Esophagus squamous epithelium (tissue), 5 donors: ENCODE measurements at regions not wholly inside any gene's neighbourhood (a gene's known extent, or its start where the extent isn't known, plus 50 kb on each side); places are given as distances from the start of the nearest gene placed in this dataset.
"Not testable (repeated sequence)": the region's sequence is repeated elsewhere in the genome, so short reads cannot be mapped to it uniquely, and the experiment has no call there.

ENCODE experiments used
- DNase-seq: peaks from one replicate; lab custom pipeline; 2025; lab: John Stamatoyannopoulos, UW
- H3K27ac ChIP-seq, 4 donors: fragments of 200-600 bp; sonication (generic); one replicate each; pipeline ENCODE4 v1.5.1; 2016 to 2019; ENCODE audit warnings: mild to moderate bottlenecking in 1 of 4
- H3K27me3 ChIP-seq, 4 donors: fragments of 200-600 bp; sonication (generic); 1 replicate in 3 of 4; 2 replicates in 1 of 4; pipeline versions ENCODE4 v1.5.1 to v1.6.0; 2017 to 2021; ENCODE audit warnings: antibody characterized with exemption in 1 of 4
- H3K36me3 ChIP-seq, 3 donors: fragments of 200-600 bp; sonication (generic); one replicate each; pipeline ENCODE4 v1.5.1; 2016 to 2019
- H3K4me1 ChIP-seq, 3 donors: fragments of 200-600 bp; sonication (generic); one replicate each; pipeline ENCODE4 v1.5.1; 2017 to 2019
- H3K4me3 ChIP-seq, 4 donors: fragments of 200-600 bp; sonication (generic); 1 replicate in 3 of 4; 2 replicates in 1 of 4; pipeline ENCODE4 v1.5.1; 2016 to 2019; ENCODE audit warnings: mild to moderate bottlenecking in 2 of 4, moderate library complexity in 1 of 4
- H3K9me3 ChIP-seq, 3 donors: fragments of 200-600 bp; sonication (generic); one replicate each; pipeline ENCODE4 v1.5.1; 2016 to 2019
- POLR2A ChIP-seq, 4 donors: fragments of 450-650 bp; IDR thresholded peaks; one replicate each; pipeline ENCODE4 v1.6.1; 2017; ENCODE audit warnings: antibody characterized with exemption in 4 of 4, mild to moderate bottlenecking in 4 of 4, moderate library complexity in 3 of 4
- WGBS, 2 donors: methylation state at CpG; one replicate each; pipeline ENCODE4 v1.1.5; 2018; 5-methylcytosine and 5-hydroxymethylcytosine counted together
- intact Hi-C: fragments of 100-400 bp; cut with DNase I; formaldehyde crosslinking; loops from one replicate; pipeline ENCODE4 v1.15.0; 2022
- TF ChIP-seq, protein P1 (sequence below), 6 experiments: fragments of 450-650 bp in 4 of 6; fragments of 200-600 bp in 2 of 6; sonication (generic) in 2 of 6; IDR thresholded peaks; one replicate each; pipeline ENCODE4 v1.5.1; 2016 to 2019; ENCODE audit warnings: antibody characterized with exemption in 6 of 6, mild to moderate bottlenecking in 4 of 6, moderate library complexity in 4 of 6
- donor health status: DM: yes; HTN: yes; CAD: no.

DNA sequence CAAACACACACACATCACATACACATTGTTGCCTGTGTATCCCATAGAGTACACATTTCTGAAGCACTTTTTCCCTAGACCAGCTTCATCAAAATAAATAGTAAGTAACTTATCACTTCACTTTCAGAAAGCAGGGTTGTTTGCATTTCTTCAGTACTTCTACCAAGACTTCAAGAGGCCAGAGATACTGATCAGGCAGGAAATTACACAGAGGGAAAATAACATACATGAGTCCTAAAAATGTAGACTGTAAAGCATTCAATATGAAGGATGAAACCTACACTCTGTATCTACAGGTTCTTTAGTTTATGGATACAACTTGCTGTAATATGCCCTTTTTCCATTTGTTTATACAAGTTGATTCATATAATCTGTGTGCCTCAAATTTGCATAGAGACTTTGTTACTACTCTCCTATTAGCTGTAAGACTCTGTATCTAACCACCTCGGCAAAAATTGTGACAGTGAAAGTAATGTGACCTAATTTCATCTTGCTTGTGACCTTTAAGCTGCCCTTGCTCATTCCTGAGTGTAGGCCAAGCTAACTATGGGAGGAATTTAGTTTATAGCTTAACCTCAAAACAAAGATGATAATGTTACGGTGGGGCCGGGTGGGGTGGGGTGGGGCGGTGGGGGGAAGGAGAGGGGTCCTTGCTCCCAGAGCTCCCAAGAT is 228.9 kb upstream of the SPOPL start:
- peaks cover 0 to 5% (median 0%) of the 10 kb centered on the region in 3 donors for H3K4me1 ChIP-seq
- H3K4me3 ChIP-seq, result no peak overlapping the region
- H3K36me3 ChIP-seq, result no peaks in the 10 kb centered on the region
- no peaks in the 10 kb centered on the region for H3K9me3 ChIP-seq
- TF ChIP-seq, protein P1, sequence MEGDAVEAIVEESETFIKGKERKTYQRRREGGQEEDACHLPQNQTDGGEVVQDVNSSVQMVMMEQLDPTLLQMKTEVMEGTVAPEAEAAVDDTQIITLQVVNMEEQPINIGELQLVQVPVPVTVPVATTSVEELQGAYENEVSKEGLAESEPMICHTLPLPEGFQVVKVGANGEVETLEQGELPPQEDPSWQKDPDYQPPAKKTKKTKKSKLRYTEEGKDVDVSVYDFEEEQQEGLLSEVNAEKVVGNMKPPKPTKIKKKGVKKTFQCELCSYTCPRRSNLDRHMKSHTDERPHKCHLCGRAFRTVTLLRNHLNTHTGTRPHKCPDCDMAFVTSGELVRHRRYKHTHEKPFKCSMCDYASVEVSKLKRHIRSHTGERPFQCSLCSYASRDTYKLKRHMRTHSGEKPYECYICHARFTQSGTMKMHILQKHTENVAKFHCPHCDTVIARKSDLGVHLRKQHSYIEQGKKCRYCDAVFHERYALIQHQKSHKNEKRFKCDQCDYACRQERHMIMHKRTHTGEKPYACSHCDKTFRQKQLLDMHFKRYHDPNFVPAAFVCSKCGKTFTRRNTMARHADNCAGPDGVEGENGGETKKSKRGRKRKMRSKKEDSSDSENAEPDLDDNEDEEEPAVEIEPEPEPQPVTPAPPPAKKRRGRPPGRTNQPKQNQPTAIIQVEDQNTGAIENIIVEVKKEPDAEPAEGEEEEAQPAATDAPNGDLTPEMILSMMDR (IDR thresholded peaks at IDR 0.05), result no peak
- no peak for TF ChIP-seq POLR2A (IDR thresholded peaks at IDR 0.05)
- H3K27ac ChIP-seq, result no peak overlapping the region
- H3K27me3 ChIP-seq, result no peaks in the 10 kb centered on the region
- no peak for DNase-seq
- 70 to 88% methylated on average over 2 to 3 of the region's 4 CpGs for WGBS, 2 donors
- intact Hi-C loops, result no loop called here

DNA sequence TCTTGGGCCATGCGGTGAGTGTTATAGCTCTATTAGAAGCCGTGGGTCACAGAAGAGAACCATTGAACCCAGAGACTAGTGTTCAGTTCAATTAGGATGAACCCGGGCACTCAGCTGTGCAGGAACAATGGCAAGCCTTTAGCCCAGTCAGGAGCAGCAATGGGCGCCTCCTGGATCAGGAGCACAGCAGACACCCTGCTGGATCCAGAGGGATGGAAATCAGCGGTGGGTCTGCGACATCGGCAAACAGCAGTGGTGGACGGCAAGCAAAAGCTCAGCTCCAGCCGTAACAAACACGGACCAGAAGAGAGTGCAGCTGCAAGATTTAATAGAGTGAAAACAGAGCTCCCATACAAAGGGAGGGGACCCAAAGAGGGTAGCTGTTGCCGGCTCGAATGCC is 228.3 kb upstream of the SPOPL start:
- WGBS, 2 donors, result 94 to 96% methylated on average over 9 to 12 of the region's 12 CpGs
- H3K27me3 ChIP-seq, H3K4me3 ChIP-seq, H3K9me3 ChIP-seq, H3K4me1 ChIP-seq, H3K27ac ChIP-seq, H3K36me3 ChIP-seq, intact Hi-C loops, DNase-seq: not testable (repeated sequence)

DNA sequence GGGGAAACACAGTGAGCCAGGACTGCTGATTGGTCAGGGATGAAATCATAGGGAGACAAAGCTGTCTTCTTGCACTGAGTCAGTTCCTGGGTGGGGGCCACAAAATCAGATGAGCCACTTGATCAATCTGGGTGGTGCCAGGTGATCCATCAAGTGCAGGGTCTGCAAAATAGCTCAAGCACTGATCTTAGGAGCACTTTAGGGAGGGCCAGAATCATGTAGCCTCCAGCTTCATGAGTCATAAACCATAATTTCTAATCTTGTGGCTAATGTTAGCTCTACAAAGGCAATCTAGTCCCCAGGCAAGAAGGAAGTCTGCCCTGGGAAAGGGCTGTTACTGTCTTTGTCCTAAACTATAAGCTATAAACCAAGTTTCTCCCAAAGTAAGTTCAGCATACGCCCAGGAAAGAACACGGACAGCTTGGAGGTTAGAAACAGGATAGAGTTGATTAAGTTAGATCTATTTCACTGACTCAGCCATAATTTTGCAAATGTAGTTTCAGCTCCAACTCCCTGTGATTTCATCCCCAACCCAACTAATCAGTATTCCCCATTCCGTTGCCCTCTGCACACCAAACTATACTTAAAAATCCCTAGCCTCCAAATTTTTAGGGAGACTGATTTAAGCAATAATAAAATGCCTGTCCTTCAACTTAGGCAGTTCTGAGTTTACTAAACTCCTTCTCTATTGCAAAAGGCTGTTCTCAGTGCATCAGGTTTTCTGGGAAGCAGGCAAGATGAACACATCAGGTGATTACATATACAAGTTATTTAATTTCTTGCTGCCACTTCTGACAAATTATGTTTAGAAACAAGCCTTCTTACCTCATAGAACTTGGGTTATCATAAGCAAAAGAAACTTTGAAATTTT is 226.9 kb upstream of the SPOPL start:
- no peaks in the 10 kb centered on the region for H3K36me3 ChIP-seq
- TF ChIP-seq POLR2A (IDR thresholded peaks at IDR 0.05), result no peak
- TF ChIP-seq, protein P1 (IDR thresholded peaks at IDR 0.05), result no peak
- no peaks in the 10 kb centered on the region for H3K27me3 ChIP-seq
- no peak for DNase-seq
- 49 to 55% methylated on average over 3 of the region's 3 CpGs for WGBS, 2 donors
- H3K9me3 ChIP-seq, result no peaks in the 10 kb centered on the region
- intact Hi-C loops, result no loop called here
- H3K4me1 ChIP-seq, result peaks cover 0 to 5% (median 0%) of the 10 kb centered on the region in 3 donors
- H3K4me3 ChIP-seq, result no peak overlapping the region
- no peak overlapping the region for H3K27ac ChIP-seq

DNA sequence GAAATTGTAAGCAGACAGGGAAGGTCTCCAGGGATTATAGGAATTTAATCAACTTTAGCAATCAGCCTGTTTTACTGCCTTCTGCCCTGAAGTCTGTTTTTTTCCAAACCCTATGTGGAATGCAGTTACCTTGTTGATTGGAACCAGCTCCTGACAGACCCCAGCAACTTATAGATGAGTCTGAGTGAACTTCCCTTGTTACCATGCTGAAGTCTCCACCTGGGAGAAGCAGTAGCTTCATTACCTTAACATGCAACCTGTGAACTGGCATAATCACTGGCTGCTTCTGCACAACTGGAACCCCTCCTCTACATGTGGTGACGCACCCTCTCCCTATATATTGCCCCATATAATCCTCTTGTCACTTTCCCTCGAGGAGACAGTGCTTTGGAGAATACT is 226.3 kb upstream of the SPOPL start:
- intact Hi-C loops, result no loop called here
- H3K9me3 ChIP-seq, result no peaks in the 10 kb centered on the region
- H3K27ac ChIP-seq, result no peak overlapping the region
- H3K4me1 ChIP-seq, result peaks cover 0 to 5% (median 0%) of the 10 kb centered on the region in 3 donors
- TF ChIP-seq, protein P1 (IDR thresholded peaks at IDR 0.05), result no peak
- no peak overlapping the region for H3K4me3 ChIP-seq
- DNase-seq, result no peak
- no peaks in the 10 kb centered on the region for H3K27me3 ChIP-seq
- WGBS, 2 donors, result 52 to 53% methylated on average over 2 of the region's 2 CpGs
- no peaks in the 10 kb centered on the region for H3K36me3 ChIP-seq

DNA sequence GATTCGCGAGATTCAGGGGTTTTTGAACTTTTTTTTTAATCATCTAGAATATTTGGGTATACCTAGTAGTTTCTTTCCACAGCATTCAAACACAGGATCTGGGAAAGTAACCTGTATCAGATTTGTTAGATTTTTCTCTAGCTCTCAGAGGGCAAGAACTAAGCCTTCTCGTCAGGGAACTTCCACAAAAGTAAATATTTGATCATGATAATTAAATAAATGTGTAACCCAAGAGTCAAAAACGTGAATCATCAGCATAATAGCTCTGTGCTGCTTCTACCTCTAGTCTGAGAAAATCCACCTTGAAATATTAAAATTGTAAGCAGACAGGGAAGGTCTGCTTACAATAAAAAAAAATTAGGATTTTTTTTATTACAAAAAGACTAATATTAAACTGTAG is 225.7 kb upstream of the SPOPL start:
- DNase-seq, result no peak
- intact Hi-C loops, result no loop called here
- Histone ChIP-seq H3K9me3 (no peaks in the 10 kb centered on the region), H3K27ac (no peak overlapping the region), H3K36me3 (no peaks in the 10 kb centered on the region), H3K4me1 (peaks cover 0 to 5% (median 0%) of the 10 kb centered on the region in 3 donors), H3K27me3 (no peaks in the 10 kb centered on the region), H3K4me3 (no peak overlapping the region)
- TF ChIP-seq POLR2A (IDR thresholded peaks at IDR 0.05), result no peak
- TF ChIP-seq, protein P1 (IDR thresholded peaks at IDR 0.05), result no peak
- WGBS, 2 donors, result 28 to 42% methylated on average over 4 of the region's 4 CpGs
